GM18870 (cell line): ENCODE measurements at regions not wholly inside any gene's neighbourhood (a gene's known extent, or its start where the extent isn't known, plus 50 kb on each side); places are given as distances from the start of the nearest gene placed in this dataset.

Experiments
- ATAC-seq: cut with Tn5 transposase; IDR thresholded peaks from one replicate; pipeline ENCODE4 v1.9.1; 2021; ENCODE audit warnings: moderate library complexity; ENCODE audit not compliant: unreplicated experiment

DNA sequence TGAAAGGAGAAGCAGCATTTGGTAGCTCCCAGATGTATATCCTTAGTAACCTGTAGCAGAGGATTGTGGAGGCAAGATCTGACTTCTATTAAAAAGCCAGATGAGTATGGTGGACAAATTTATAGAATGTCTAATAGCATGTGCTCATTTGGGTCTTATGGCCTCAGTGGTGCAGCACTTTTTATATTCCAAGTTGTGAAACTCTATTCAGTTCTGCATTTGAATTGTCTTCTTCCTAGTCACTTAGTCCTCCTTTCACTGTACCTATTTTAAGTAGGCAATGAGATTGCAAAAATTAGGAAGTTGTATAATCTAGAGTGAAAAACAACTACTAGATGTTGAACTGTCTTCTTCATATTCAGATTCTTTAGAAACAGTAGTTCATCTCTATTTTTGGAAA lies 412.5 kb upstream of the PCDH9 start:
- ATAC-seq: no peak

- ATAC-seq: no peak
Measured at GRCh38 chr13:67635754-67636153, 405.6 kb upstream of the PCDH9 start.

GRCh38 chr13:67632590-67632989 lies 402.5 kb upstream of the PCDH9 start:
- ATAC-seq: no peak

GRCh38 chr13:67630640-67631039 lies 400.5 kb upstream of the PCDH9 start:
- ATAC-seq: no peak

GRCh38 chr13:67623630-67624029 lies 393.5 kb upstream of the PCDH9 start:
- no peak for ATAC-seq

GRCh38 chr13:67620665-67621064 lies 390.5 kb upstream of the PCDH9 start:
- ATAC-seq: no peak

GRCh38 chr13:67619995-67620380 lies 389.9 kb upstream of the PCDH9 start:
- no peak for ATAC-seq

DNA sequence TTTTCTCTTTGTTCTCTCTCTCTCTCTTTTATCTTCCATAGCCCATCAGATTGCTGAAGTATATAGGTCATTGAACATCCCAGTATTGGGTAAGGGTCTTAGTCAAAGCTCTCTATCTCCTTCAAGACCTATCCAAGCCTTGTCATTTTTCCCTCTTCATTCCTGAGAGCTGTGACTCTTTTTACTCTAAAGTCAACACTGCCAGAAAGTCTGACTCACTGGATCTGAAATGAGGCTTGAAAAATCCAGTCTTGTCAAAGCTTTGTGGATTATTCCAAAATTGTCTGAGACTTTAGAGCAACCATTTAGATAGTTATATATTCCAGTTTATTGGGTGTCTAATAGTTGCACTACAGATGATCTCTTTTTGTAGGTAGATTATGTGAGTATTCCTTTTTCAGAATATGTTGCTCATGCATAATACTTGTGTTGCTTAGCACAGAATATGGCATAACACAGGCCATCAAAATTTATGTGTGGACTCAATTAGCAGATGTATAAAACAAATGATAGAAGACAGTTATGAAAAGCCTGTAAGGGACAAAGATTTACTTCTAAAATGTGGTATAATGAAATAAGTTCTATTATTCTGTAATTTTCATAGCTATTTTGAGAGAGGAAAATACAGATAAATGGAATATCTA lies 389.3 kb upstream of the PCDH9 start:
- no peak for ATAC-seq

- no peak for ATAC-seq
Measured at GRCh38 chr13:67614579-67614978, 384.4 kb upstream of the PCDH9 start.

DNA sequence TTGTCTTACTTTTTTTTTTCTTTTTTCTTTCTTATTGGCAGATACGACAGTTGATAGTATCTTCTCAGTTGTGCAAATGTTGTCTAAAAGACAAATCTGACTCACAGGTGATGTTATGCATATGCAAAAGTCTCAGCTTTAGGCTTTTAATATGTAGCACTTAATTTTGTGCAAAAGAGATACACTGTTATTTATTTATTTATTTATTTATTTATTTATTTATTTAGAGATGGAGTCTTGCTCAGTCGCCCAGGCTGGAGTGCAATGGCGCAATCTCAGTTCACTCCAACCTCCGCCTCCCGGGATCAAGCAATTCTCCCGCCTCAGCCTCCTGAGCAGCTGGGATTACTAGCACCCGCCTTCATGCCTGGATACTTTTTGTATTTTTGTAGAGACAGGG lies 383.9 kb upstream of the PCDH9 start:
- ATAC-seq: no peak

- ATAC-seq: no peak
Measured at GRCh38 chr13:67588607-67589006, 358.5 kb upstream of the PCDH9 start.

DNA sequence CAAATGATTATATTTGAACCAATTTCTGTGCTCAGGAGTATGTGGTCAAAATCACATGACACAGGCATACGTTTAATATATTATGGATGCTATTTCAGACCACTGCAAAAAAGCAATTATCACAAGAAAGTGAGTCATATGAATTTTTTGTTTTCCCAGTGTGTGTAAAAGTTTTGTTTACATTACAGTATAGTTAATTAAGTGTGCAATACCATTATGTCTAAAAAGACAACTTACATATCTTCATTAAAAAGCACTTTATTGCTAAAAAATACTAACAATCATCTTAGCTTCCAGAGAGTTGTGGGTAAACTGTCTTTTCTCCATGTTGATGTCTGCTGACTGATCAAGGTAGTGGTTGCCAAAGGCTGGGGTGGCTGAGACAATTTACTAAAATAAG lies 347.2 kb upstream of the PCDH9 start:
- no peak for ATAC-seq

DNA sequence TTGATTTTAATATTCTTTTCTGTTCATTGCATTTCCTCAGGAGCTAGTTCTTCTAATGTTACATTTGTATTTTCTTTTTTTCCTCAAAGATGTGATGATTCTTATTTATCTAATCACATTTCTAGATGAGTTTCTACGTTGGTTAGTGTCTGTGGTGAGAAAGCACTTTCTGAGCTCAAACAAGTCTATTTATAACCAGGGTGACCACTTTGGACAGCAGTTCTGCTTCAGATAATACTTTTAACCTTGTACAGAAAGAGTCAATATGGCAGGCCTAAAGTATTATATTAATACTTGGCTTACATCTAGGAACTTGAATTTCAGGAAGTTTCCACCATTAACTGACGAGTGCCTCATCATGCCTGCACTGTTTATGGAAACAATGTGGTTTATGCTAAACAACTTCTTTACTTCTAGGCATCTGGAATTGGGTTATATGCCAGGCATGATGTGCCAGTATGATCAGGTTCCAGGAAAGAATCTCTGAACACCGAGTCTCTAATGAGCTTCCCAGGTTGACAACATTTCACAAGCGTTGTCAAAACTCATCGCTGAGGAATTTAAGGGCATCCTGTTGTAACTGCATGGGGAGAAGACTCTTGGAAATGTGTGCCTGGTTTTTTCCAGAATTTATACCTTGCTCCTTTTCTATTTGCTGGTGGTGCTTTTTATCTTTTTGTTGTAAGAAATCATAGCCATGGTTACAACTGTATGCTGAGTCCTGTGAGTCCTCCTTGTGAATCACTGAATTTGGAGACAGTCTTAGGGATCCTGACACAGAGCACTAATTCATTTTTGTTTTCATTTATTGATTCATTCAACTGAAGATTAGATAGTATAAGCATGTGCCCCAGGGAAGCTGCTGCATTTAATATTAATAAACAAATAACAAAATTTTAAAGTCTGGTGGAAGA lies 344.4 kb upstream of the PCDH9 start:
- no peak for ATAC-seq

DNA sequence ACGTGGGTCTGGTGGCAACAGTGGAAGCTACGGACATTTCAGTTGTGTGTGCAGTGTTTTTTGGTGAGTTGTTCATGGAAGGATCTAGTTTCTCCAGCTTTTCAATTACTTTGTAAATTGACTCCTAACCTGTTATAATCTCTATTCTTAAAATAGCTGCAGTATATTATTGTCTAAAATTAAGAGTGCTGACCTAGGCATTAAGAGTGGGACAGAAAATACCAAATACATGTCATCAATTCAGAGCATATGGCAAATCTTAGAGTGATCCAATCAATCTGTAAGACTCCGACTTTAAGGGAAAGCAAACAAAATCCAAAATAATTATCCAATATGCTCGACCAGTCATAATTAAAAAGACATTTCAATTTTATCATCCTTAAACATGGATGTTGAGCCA lies 338.1 kb upstream of the PCDH9 start:
- ATAC-seq: no peak

- ATAC-seq: no peak
Measured at GRCh38 chr13:67557642-67558241, 327.6 kb upstream of the PCDH9 start.

GRCh38 chr13:67557118-67557517 lies 327.0 kb upstream of the PCDH9 start:
- ATAC-seq: no peak

GRCh38 chr13:67554746-67555452 lies 324.8 kb upstream of the PCDH9 start:
- no peak for ATAC-seq

- ATAC-seq: no peak
Measured at GRCh38 chr13:67554286-67554685, 324.1 kb upstream of the PCDH9 start.

- no peak for ATAC-seq
Measured at GRCh38 chr13:67549331-67549730, 319.2 kb upstream of the PCDH9 start.

DNA sequence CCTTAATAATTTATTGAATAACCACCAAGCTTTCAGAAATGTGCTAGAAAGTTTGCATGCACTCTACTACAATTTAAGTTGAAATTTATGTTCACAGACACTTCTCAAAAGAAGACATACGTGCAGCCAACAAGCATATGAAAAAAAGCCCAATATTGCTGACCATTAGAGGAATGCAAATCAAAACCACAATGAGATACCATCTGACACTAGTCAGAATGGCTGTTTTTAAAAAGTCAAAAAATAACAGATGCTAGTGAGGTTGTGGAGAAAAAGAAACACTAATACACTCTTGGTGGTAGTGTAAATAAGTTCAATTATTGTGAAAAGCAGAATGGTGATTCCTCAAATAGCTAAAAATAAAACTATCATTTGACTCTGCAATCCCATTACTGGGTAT lies 308.8 kb upstream of the PCDH9 start:
- no peak for ATAC-seq

DNA sequence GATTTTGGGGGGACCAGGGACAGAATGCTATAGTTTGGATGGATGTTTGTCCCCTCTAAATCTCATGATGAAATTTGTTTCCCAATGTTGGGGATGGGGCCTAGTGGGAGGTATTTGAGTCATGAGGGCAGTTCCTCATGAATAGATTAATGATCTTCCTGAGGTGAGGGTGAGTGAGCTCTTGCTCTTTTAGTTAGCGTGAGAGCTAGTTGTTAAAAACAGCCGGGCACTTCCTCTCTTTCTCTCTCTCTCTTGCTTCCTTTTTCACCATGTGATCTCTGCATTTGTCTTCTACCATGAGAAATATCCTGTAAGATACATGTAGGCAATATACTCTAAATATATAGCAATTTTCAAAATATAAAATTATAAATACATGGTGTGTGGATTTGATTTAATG lies 290.8 kb upstream of the PCDH9 start:
- no peak for ATAC-seq
